ENCODE measurements at regions not wholly inside any gene's neighbourhood (a gene's known extent, or its start where the extent isn't known, plus 50 kb on each side); places are given as distances from the start of the nearest gene placed in this dataset.

DNA sequence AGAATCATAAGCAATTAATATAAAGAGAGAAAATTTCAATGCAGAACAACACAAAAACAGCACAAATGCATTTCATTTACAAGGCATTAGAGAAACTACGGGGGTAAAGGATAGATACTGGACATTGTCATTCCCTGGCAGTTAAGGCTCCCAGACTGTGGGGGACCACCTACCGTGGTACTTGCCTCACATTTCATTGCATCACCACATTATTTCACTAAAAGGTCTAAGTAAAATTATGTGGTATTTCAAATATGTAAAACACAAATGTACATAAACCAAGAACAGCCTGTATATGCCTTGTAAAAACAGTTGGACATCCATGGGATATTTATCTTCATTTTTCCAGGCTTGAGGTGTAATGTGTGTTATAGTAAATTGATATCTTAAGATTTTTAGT is 571.2 kb upstream of the ZNF462 start:
- TF ChIP-seq CTCF (IDR thresholded peaks at IDR 0.05; ENCODE audit: low read depth, low read length) = no peak
- no peak overlapping the region for H3K4me3 ChIP-seq (ENCODE audit: low read depth, low read length)

DNA sequence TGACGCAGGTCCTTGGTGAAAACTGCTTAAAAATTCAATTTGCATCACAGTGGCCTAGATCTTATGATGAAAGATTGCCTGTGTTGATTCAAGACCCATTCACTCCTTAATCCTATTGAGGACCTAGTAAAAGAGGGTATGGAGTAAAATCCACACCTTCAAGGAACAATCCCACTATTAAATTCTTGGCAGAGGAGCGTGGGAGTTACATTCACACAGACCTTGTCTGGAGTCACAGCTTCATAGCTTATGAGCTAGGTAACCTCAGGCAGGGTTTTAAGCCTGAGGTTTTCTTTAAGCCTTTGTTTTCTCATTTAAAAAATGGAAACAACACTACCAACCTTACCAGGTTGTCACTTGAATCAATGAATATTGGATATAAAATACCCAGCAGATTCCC is 566.5 kb upstream of the ZNF462 start:
- H3K4me3 ChIP-seq (ENCODE audit: low read depth, low read length) = no peak overlapping the region
- TF ChIP-seq CTCF (IDR thresholded peaks at IDR 0.05; ENCODE audit: low read depth, low read length) = no peak

DNA sequence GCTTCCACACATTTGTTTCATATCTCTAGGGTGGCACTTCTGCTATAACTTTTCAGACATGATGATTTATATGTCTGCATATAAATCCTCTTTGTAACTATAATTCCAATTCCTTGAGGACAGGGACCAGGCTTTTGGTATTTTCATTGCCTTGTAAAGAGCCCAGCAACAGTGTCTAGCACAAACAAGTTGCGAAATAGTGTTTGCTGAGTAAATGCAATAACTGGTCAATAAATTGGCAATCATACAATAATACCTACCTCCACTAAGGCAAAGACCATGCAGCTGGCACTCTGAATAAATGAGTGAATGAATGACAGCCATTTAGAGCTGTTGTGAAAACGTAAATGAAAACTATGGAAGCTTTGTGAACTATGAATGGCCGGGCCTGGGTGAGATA is 564.0 kb upstream of the ZNF462 start:
- no peak for TF ChIP-seq CTCF (IDR thresholded peaks at IDR 0.05; ENCODE audit: low read depth, low read length)
- H3K4me3 ChIP-seq (ENCODE audit: low read depth, low read length) = no peak overlapping the region

GRCh38 chr9:106304401-106304920 is 558.5 kb upstream of the ZNF462 start:
- H3K4me3 ChIP-seq (ENCODE audit: low read depth, low read length) = no peak overlapping the region
- TF ChIP-seq CTCF (IDR thresholded peaks at IDR 0.05; ENCODE audit: low read depth, low read length) = no peak

DNA sequence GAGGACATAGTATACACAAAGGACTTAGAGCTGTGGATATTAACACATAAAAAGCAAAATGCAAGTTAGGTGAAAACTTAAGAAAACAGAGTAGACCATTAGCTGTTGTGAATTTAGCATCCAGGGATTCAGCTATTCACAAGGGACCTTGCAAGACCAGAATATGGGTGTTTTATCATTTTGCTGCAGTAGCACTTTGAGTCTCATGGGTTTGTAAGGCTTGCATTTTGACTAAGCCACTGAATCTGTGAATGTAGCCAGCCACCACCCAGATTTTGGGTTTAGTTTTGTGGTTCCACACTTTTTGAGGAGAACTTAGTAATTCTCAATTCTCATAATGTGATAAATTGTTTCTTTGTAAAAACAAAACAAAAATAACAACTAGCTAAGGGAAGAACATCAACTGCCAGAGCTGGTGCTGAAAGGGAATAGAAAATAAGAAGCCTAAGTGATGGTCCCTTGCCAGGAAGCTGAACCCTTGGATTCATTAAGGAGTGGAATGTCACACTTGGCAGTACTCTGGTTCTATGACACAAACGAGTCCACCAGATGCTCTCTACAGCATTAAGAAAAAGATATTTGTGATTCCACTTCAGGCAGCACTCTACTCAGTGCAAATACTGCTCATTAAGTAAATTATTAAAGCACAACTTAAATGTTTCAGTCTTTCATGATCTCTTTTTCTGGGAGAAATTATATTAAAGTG is 557.4 kb upstream of the ZNF462 start:
- no peak overlapping the region for H3K4me3 ChIP-seq (ENCODE audit: low read depth, low read length)
- TF ChIP-seq CTCF (IDR thresholded peaks at IDR 0.05; ENCODE audit: low read depth, low read length) = no peak

- no peak overlapping the region for H3K4me3 ChIP-seq (ENCODE audit: low read depth, low read length)
- no peak for TF ChIP-seq CTCF (IDR thresholded peaks at IDR 0.05; ENCODE audit: low read depth, low read length)
These were observed 555.3 kb upstream of the ZNF462 start for GRCh38 chr9:106307670-106308069.

DNA sequence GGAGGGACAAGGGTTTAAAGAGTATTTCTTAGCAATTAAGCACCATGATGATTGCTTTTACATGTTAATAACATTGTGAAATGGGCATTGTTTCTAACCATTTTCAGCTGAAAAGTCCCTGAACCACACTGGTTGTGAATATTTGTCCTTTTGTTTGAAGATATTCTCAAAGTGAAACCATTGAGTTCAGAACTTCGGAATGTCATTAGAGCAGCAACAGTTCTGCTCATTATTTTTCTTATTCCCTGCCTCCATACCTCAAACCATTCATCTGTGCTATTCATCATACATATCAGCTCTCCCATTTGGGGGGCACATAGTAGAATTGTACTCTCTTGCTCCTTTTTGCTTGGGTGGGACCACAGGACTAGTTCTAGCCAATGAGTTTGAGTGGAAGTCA is 553.0 kb upstream of the ZNF462 start:
- TF ChIP-seq CTCF (IDR thresholded peaks at IDR 0.05; ENCODE audit: low read depth, low read length) = no peak
- H3K4me3 ChIP-seq (ENCODE audit: low read depth, low read length) = no peak overlapping the region

All from WI38 (cell line).